ENCODE measurements at regions not wholly inside any gene's neighbourhood (a gene's known extent, or its start where the extent isn't known, plus 50 kb on each side); places are given as distances from the start of the nearest gene placed in this dataset.

DNA sequence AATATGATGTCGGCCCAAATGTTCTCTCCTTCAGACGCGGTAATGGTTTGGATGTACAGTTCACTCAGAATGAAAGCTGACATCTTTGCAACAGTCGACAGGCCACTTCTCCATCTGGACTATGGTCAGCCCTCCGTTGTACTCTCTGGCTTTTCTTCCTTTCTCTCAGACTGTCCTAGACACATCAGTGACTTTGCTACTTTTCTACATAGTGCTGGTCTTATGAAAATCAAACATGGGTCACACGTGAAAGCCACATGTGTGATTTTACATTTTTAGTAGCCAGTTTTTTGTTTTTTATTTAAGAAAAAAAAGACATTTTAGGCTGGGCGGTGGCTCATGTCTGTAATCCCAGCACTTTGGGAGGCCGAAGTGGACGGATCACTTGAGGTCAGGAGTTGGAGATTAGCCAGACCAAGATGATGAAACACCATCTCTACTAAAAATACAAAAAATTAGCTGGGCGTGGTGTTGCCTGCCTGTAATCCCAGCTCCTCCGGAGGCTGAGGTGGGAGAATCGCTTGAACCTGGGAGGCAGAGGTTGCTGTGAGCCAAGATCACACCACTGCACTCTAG, 644.1 kb downstream of the KCNJ2 start:
- CTCF ChIA-PET (ENCODE audit: partially characterized antibody), result no interaction called here
- no peak for DNase-seq (ENCODE audit: low read depth in 1 of 2, low spot score in 2 of 2)
- no peak for TF ChIP-seq EP300 (IDR thresholded peaks at IDR 0.05; ENCODE audit: borderline replicate concordance in 1 of 2, low read depth in 2 of 2, low read length in 2 of 2)
- no peak for TF ChIP-seq GTF2F1 (IDR thresholded peaks at IDR 0.05; ENCODE audit: borderline replicate concordance, low read depth, low read length)
- TF ChIP-seq RNF2 (IDR thresholded peaks at IDR 0.05; ENCODE audit: borderline replicate concordance, low read depth, low read length, missing control alignments, poor library complexity, severe bottlenecking), result no peak
- no peak for TF ChIP-seq SRF (IDR thresholded peaks at IDR 0.05; ENCODE audit: low read depth, low read length)
- TF ChIP-seq EGR1 (IDR thresholded peaks at IDR 0.05; ENCODE audit: borderline replicate concordance, low read depth, low read length), result no peak
- no peak for TF ChIP-seq TBP (IDR thresholded peaks at IDR 0.05; ENCODE audit: low read depth, low read length)
- TF ChIP-seq SP2 (IDR thresholded peaks at IDR 0.05; ENCODE audit: low read length), result no peak
- no peak for TF ChIP-seq CREB1 (IDR thresholded peaks at IDR 0.05)

More for the DNA sequence above, 644.1 kb downstream of the KCNJ2 start:
- Histone ChIP-seq H4K20me1 (replicated peaks in 1 of 2; ENCODE audit: control insufficient read depth in 1 of 2, insufficient read depth in 2 of 2, low read length in 2 of 2) (no peaks in the 10 kb centered on the region), H3K9ac (replicated peaks in 1 of 4; ENCODE audit: extremely low read depth in 1 of 4, low read depth in 3 of 4, low read length in 3 of 4) (no peak overlapping the region), H2AFZ (ENCODE audit: low read length) (no peak overlapping the region), H4K91ac (replicated peaks; ENCODE audit: insufficient read length, low read length) (no peak overlapping the region), H3K23me2 (ENCODE audit: low read depth, low read length) (no peaks in the 10 kb centered on the region), H2BK12ac (ENCODE audit: low read depth, low read length) (no peak overlapping the region), H3K23ac (ENCODE audit: insufficient read length) (no peak overlapping the region), H2BK120ac (replicated peaks; ENCODE audit: low read depth, low read length) (no peak overlapping the region), H3K4me2 (ENCODE audit: insufficient read depth in 1 of 2, low read depth in 2 of 2, low read length in 2 of 2) (no peak overlapping the region), H4K5ac (ENCODE audit: insufficient read length, low read depth, low read length) (no peak overlapping the region), H3K4ac (replicated peaks; ENCODE audit: insufficient read length, low read depth, low read length) (no peak overlapping the region), H3K27me3 (replicated peaks in 1 of 4; ENCODE audit: control insufficient read depth in 3 of 4, extremely low read depth in 1 of 4, insufficient read depth in 3 of 4, low read length in 3 of 4) (no peaks in the 10 kb centered on the region), H3K18ac (ENCODE audit: extremely low read depth, low read length) (no peak overlapping the region), H3K27ac (ENCODE audit: low read depth, low read length) (no peak overlapping the region), H2AK5ac (ENCODE audit: low read depth, low read length) (no peak overlapping the region), H3K79me1 (ENCODE audit: low read depth, low read length) (no peaks in the 10 kb centered on the region), H3K79me2 (ENCODE audit: control insufficient read depth in 1 of 2, insufficient read depth in 2 of 2, low read length in 2 of 2) (no peaks in the 10 kb centered on the region), H3K56ac (replicated peaks; ENCODE audit: insufficient read length, low read depth, low read length) (no peak overlapping the region), H3K9me3 (ENCODE audit: insufficient read depth in 2 of 2, low read depth in 1 of 2, low read length in 1 of 2) (no peaks in the 10 kb centered on the region; a peak in 1 of 4 replicates), H3K4me1 (replicated peaks in 1 of 4; ENCODE audit: control insufficient read depth in 3 of 4, insufficient read depth in 4 of 4, low read length in 3 of 4) (no peaks in the 10 kb centered on the region), H2BK5ac (ENCODE audit: low read depth, low read length) (no peak overlapping the region), H3K4me3 (ENCODE audit: extremely low read depth in 1 of 4, insufficient read depth in 2 of 4, low read depth in 3 of 4, low read length in 4 of 4) (no peak overlapping the region), H3K14ac (ENCODE audit: insufficient read length) (no peak overlapping the region), H2BK20ac (ENCODE audit: low read length) (no peak overlapping the region), H4K8ac (ENCODE audit: extremely low read depth, insufficient read depth, low read length) (no peak overlapping the region), H3K36me3 (ENCODE audit: control insufficient read depth in 2 of 4, insufficient read depth in 4 of 4, low read length in 3 of 4) (no peaks in the 10 kb centered on the region), H2BK15ac (ENCODE audit: low read length) (no peak overlapping the region)
- POLR2A ChIA-PET (ENCODE audit: partially characterized antibody), result no interaction called here
- no peak for FAIRE-seq
- whole genome bisulfite sequencing, 2 experiments (ENCODE audit: extremely low coverage in 1 of 2, insufficient coverage in 1 of 2, insufficient read length in 1 of 2, insufficient replicate concordance in 2 of 2, low coverage in 1 of 2, low lambda C conversion rate in 2 of 2, missing lambda C conversion rate in 1 of 2), result 94% methylated on average over 12 of the region's 12 CpGs; no CpG with 5 or more reads in 1 of the 2 experiments
